ENCODE measurements at regions not wholly inside any gene's neighbourhood (a gene's known extent, or its start where the extent isn't known, plus 50 kb on each side); places are given as distances from the start of the nearest gene placed in this dataset.
"Not testable (repeated sequence)": the region's sequence is repeated elsewhere in the genome, so short reads cannot be mapped to it uniquely, and the experiment has no call there.

- no peaks in the 10 kb centered on the region for H3K27me3 ChIP-seq (ENCODE audit: insufficient read depth, low read length)
- no peak overlapping the region for H3K27ac ChIP-seq (ENCODE audit: low read depth, low read length)
- no peak overlapping the region for H3K4me3 ChIP-seq (ENCODE audit: low read depth, low read length)
- H2AFZ ChIP-seq (ENCODE audit: low read length, unreplicated experiment): no peak overlapping the region
- H3K79me2 ChIP-seq (ENCODE audit: control insufficient read depth, insufficient read depth, low read length, unreplicated experiment): no peaks in the 10 kb centered on the region
- H3K36me3 ChIP-seq (ENCODE audit: insufficient read depth, low read length): no peaks in the 10 kb centered on the region
- H3K4me1 ChIP-seq (ENCODE audit: control insufficient read depth, insufficient read depth, low read length, unreplicated experiment): no peaks in the 10 kb centered on the region
Measured at GRCh38 chr6:49220293-49220692, 242.8 kb downstream of the MMUT start.

DNA sequence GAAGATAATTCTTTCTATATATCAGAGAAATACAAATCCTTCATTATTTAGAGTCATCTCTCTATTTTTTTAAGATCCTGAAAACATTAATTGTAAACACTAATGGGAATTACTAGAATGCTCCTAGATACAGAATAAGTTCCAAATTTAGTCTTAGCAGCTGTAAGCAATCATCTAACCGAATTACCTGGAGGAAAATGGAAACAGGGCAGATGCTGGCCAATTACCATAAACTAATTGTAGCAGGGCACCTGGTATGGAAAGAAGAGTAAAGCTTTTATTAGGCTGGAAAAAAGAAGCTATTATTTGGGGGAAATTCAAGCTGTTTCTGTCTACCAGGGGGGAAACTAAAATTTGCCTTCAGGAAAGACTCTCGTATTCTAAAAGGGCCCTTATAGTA, 257.5 kb downstream of the MMUT start:
- Histone ChIP-seq H3K4me1 (ENCODE audit: control insufficient read depth, insufficient read depth, low read length, unreplicated experiment) (no peaks in the 10 kb centered on the region), H3K36me3 (ENCODE audit: insufficient read depth, low read length) (no peaks in the 10 kb centered on the region), H3K27ac (ENCODE audit: low read depth, low read length) (no peak overlapping the region), H3K4me3 (ENCODE audit: low read depth, low read length) (no peak overlapping the region), H3K79me2 (ENCODE audit: control insufficient read depth, insufficient read depth, low read length, unreplicated experiment) (no peaks in the 10 kb centered on the region), H3K27me3 (ENCODE audit: insufficient read depth, low read length) (no peaks in the 10 kb centered on the region), H2AFZ (ENCODE audit: low read length, unreplicated experiment) (no peak overlapping the region)

GRCh38 chr6:49202924-49203536, 260.0 kb downstream of the MMUT start:
- Histone ChIP-seq H2AFZ (ENCODE audit: low read length, unreplicated experiment) (no peak overlapping the region), H3K27ac (ENCODE audit: low read depth, low read length) (no peak overlapping the region), H3K4me1 (ENCODE audit: control insufficient read depth, insufficient read depth, low read length, unreplicated experiment) (no peaks in the 10 kb centered on the region), H3K36me3 (ENCODE audit: insufficient read depth, low read length) (no peaks in the 10 kb centered on the region), H3K79me2 (ENCODE audit: control insufficient read depth, insufficient read depth, low read length, unreplicated experiment) (no peaks in the 10 kb centered on the region), H3K27me3 (ENCODE audit: insufficient read depth, low read length) (no peaks in the 10 kb centered on the region), H3K4me3 (ENCODE audit: low read depth, low read length) (no peak overlapping the region)

- H3K4me1 ChIP-seq (ENCODE audit: control insufficient read depth, insufficient read depth, low read length, unreplicated experiment): no peaks in the 10 kb centered on the region
- H3K27ac ChIP-seq (ENCODE audit: low read depth, low read length): no peak overlapping the region
- no peak overlapping the region for H2AFZ ChIP-seq (ENCODE audit: low read length, unreplicated experiment)
- no peaks in the 10 kb centered on the region for H3K79me2 ChIP-seq (ENCODE audit: control insufficient read depth, insufficient read depth, low read length, unreplicated experiment)
- H3K36me3 ChIP-seq (ENCODE audit: insufficient read depth, low read length): no peaks in the 10 kb centered on the region
- H3K27me3 ChIP-seq (ENCODE audit: insufficient read depth, low read length): no peaks in the 10 kb centered on the region
- no peak overlapping the region for H3K4me3 ChIP-seq (ENCODE audit: low read depth, low read length)
Measured at GRCh38 chr6:49198015-49198414, 265.0 kb downstream of the MMUT start.

DNA sequence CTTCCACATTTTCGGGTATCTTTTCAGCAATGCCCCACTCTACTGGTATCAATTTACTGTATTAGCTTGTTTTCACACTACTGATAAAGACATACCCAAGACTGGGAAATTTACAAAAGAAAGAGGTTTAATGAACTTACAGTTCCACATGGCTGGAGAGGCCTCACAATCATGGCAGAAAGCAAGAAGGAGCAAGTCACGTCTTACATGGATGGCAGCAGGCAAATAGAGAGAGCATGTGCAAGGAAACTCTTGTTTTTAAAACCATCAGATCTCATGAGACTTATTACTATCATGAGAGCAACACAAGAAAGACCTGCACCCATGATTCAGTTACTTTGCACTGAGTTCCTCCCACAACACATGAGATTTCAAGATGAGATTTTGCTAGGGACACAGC, 300.7 kb downstream of the MMUT start:
- not testable (repeated sequence) for H3K36me3 ChIP-seq (ENCODE audit: insufficient read depth, low read length); H2AFZ ChIP-seq (ENCODE audit: low read length, unreplicated experiment); H3K27ac ChIP-seq (ENCODE audit: low read depth, low read length); H3K4me3 ChIP-seq (ENCODE audit: low read depth, low read length); H3K79me2 ChIP-seq (ENCODE audit: control insufficient read depth, insufficient read depth, low read length, unreplicated experiment); H3K4me1 ChIP-seq (ENCODE audit: control insufficient read depth, insufficient read depth, low read length, unreplicated experiment); H3K27me3 ChIP-seq (ENCODE audit: insufficient read depth, low read length)

GRCh38 chr6:49155316-49155715, 307.7 kb downstream of the MMUT start:
- no peak overlapping the region for H2AFZ ChIP-seq (ENCODE audit: low read length, unreplicated experiment)
- no peaks in the 10 kb centered on the region for H3K79me2 ChIP-seq (ENCODE audit: control insufficient read depth, insufficient read depth, low read length, unreplicated experiment)
- no peak overlapping the region for H3K27ac ChIP-seq (ENCODE audit: low read depth, low read length)
- H3K36me3 ChIP-seq (ENCODE audit: insufficient read depth, low read length): no peaks in the 10 kb centered on the region
- no peak overlapping the region for H3K4me3 ChIP-seq (ENCODE audit: low read depth, low read length)
- no peaks in the 10 kb centered on the region for H3K27me3 ChIP-seq (ENCODE audit: insufficient read depth, low read length)
- H3K4me1 ChIP-seq (ENCODE audit: control insufficient read depth, insufficient read depth, low read length, unreplicated experiment): no peaks in the 10 kb centered on the region

GRCh38 chr6:49151957-49152356, 311.1 kb downstream of the MMUT start:
- Histone ChIP-seq H2AFZ (ENCODE audit: low read length, unreplicated experiment) (no peak overlapping the region), H3K4me3 (ENCODE audit: low read depth, low read length) (no peak overlapping the region), H3K36me3 (ENCODE audit: insufficient read depth, low read length) (no peaks in the 10 kb centered on the region), H3K79me2 (ENCODE audit: control insufficient read depth, insufficient read depth, low read length, unreplicated experiment) (no peaks in the 10 kb centered on the region), H3K4me1 (ENCODE audit: control insufficient read depth, insufficient read depth, low read length, unreplicated experiment) (no peaks in the 10 kb centered on the region), H3K27ac (ENCODE audit: low read depth, low read length) (no peak overlapping the region), H3K27me3 (ENCODE audit: insufficient read depth, low read length) (no peaks in the 10 kb centered on the region)

DNA sequence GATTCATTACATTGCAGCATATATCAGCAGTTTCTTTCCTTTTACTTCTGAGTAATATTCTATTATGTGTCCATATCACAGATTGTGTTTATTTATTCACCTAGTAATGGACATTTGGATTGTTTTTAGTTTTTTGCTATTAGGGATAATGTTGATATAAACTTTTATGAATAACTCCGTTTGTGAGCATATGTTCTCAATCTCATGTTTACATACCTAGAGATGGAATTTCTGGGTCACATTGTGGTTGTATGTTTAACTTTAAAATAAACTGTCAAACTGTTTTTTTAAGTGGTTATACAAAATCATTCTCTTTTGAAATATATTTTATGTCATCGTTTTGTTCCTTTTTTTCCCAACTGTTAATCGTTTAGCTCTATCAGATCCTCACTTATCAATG, 311.6 kb downstream of the MMUT start:
- Histone ChIP-seq H3K27ac (ENCODE audit: low read depth, low read length) (no peak overlapping the region), H3K4me3 (ENCODE audit: low read depth, low read length) (no peak overlapping the region), H3K79me2 (ENCODE audit: control insufficient read depth, insufficient read depth, low read length, unreplicated experiment) (no peaks in the 10 kb centered on the region), H3K36me3 (ENCODE audit: insufficient read depth, low read length) (no peaks in the 10 kb centered on the region), H3K4me1 (ENCODE audit: control insufficient read depth, insufficient read depth, low read length, unreplicated experiment) (no peaks in the 10 kb centered on the region), H3K27me3 (ENCODE audit: insufficient read depth, low read length) (no peaks in the 10 kb centered on the region), H2AFZ (ENCODE audit: low read length, unreplicated experiment) (no peak overlapping the region)

GRCh38 chr6:49151033-49151432, 312.0 kb downstream of the MMUT start:
- no peak overlapping the region for H2AFZ ChIP-seq (ENCODE audit: low read length, unreplicated experiment)
- no peak overlapping the region for H3K4me3 ChIP-seq (ENCODE audit: low read depth, low read length)
- no peaks in the 10 kb centered on the region for H3K79me2 ChIP-seq (ENCODE audit: control insufficient read depth, insufficient read depth, low read length, unreplicated experiment)
- no peaks in the 10 kb centered on the region for H3K4me1 ChIP-seq (ENCODE audit: control insufficient read depth, insufficient read depth, low read length, unreplicated experiment)
- H3K27me3 ChIP-seq (ENCODE audit: insufficient read depth, low read length): no peaks in the 10 kb centered on the region
- no peak overlapping the region for H3K27ac ChIP-seq (ENCODE audit: low read depth, low read length)
- no peaks in the 10 kb centered on the region for H3K36me3 ChIP-seq (ENCODE audit: insufficient read depth, low read length)

- Histone ChIP-seq H3K4me3 (ENCODE audit: low read depth, low read length) (no peak overlapping the region), H2AFZ (ENCODE audit: low read length, unreplicated experiment) (no peak overlapping the region), H3K36me3 (ENCODE audit: insufficient read depth, low read length) (no peaks in the 10 kb centered on the region), H3K79me2 (ENCODE audit: control insufficient read depth, insufficient read depth, low read length, unreplicated experiment) (no peaks in the 10 kb centered on the region), H3K27ac (ENCODE audit: low read depth, low read length) (no peak overlapping the region), H3K27me3 (ENCODE audit: insufficient read depth, low read length) (no peaks in the 10 kb centered on the region), H3K4me1 (ENCODE audit: control insufficient read depth, insufficient read depth, low read length, unreplicated experiment) (no peaks in the 10 kb centered on the region)
Measured at GRCh38 chr6:49145280-49145679, 317.8 kb downstream of the MMUT start.

DNA sequence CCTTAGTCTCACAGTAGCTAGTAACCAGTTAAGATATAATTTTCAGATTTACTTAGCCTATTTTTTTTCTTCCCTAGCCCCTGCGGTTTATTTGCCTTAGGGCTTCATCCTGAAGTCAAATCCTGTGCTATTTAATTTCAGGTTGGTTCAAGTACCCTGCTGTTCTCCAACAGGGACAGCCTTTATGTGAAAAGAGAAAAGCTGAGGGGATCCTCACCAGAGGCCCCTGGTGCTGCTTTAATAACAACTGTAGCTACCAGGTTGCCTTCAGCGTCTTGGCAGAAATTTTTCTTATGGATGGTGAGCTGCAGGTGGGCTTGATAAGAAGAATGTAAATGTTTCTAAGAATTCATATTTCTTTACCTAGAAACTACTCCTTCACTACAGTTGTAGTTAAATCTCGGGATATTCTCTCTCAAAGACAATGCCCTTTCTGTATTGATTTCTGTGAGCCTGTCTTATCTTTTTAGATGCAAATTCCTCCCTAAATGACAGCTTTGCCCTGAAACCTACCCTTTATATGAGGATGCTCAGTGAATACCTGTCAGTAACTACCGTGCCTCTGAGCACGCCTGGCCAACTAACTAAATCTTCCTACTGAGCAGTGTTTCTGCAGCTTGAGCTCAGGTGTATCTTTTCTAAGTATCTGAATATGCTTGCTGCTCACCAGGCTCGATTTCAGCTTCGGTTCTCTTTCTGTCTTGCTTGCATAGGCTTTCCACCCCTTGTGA, 320.5 kb downstream of the MMUT start:
- Histone ChIP-seq H3K4me3 (ENCODE audit: low read depth, low read length) (no peak overlapping the region), H3K27me3 (ENCODE audit: insufficient read depth, low read length) (no peaks in the 10 kb centered on the region), H3K4me1 (ENCODE audit: control insufficient read depth, insufficient read depth, low read length, unreplicated experiment) (no peaks in the 10 kb centered on the region), H3K36me3 (ENCODE audit: insufficient read depth, low read length) (no peaks in the 10 kb centered on the region), H3K27ac (ENCODE audit: low read depth, low read length) (no peak overlapping the region), H2AFZ (ENCODE audit: low read length, unreplicated experiment) (no peak overlapping the region), H3K79me2 (ENCODE audit: control insufficient read depth, insufficient read depth, low read length, unreplicated experiment) (no peaks in the 10 kb centered on the region)

Data from ACC112 (cell line).